AG09309 (cell line): ENCODE measurements at regions not wholly inside any gene's neighbourhood (a gene's known extent, or its start where the extent isn't known, plus 50 kb on each side); places are given as distances from the start of the nearest gene placed in this dataset.

Experiments used
- DNase-seq: peaks from one replicate; pipeline ENCODE4 v3.0.0-alpha.2; 2010; ENCODE audit warnings: low read depth
- H3K4me3 ChIP-seq: 2 replicates; pipeline ENCODE4 v1.5.1; 2011; ENCODE audit warnings: mild to moderate bottlenecking, low read depth, low read length, moderate library complexity; ENCODE audit not compliant: control insufficient read depth
- TF ChIP-seq, protein P1 (sequence below): IDR thresholded peaks from 2 replicates; pipeline ENCODE4 v1.5.1; 2011; ENCODE audit warnings: mild to moderate bottlenecking, low read depth, low read length, inconsistent platforms; ENCODE audit not compliant: insufficient read depth, control insufficient read depth; ENCODE audit errors: missing control alignments

- no peak for DNase-seq
- TF ChIP-seq, protein P1, sequence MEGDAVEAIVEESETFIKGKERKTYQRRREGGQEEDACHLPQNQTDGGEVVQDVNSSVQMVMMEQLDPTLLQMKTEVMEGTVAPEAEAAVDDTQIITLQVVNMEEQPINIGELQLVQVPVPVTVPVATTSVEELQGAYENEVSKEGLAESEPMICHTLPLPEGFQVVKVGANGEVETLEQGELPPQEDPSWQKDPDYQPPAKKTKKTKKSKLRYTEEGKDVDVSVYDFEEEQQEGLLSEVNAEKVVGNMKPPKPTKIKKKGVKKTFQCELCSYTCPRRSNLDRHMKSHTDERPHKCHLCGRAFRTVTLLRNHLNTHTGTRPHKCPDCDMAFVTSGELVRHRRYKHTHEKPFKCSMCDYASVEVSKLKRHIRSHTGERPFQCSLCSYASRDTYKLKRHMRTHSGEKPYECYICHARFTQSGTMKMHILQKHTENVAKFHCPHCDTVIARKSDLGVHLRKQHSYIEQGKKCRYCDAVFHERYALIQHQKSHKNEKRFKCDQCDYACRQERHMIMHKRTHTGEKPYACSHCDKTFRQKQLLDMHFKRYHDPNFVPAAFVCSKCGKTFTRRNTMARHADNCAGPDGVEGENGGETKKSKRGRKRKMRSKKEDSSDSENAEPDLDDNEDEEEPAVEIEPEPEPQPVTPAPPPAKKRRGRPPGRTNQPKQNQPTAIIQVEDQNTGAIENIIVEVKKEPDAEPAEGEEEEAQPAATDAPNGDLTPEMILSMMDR: no peak
- H3K4me3 ChIP-seq: no peak overlapping the region
Measured at GRCh38 chr13:40158218-40158617, 502.8 kb downstream of the COG6 start.

DNA sequence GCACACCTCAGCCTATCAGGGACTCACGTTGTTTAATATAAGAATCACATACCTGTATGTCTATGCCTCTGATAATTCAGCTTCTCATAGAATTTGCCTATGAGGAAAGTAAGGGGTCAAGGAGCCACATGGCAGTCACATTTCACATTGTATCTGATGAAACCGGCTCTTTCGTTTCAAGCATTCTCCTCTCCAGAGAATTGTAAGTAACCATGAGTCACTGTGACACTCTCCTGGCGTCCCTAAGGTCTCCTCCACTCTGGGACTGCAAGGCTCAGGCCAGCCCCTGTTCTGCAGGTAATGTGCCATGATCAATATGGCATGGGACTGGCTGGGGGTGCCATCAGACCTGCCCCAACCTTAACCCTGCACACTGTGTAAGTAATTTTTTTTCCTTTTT is 503.3 kb downstream of the COG6 start:
- no peak for DNase-seq
- TF ChIP-seq, protein P1: no peak
- H3K4me3 ChIP-seq: no peak overlapping the region

GRCh38 chr13:40159736-40160135 is 504.3 kb downstream of the COG6 start:
- DNase-seq: no peak
- TF ChIP-seq, protein P1: no peak
- no peak overlapping the region for H3K4me3 ChIP-seq

DNA sequence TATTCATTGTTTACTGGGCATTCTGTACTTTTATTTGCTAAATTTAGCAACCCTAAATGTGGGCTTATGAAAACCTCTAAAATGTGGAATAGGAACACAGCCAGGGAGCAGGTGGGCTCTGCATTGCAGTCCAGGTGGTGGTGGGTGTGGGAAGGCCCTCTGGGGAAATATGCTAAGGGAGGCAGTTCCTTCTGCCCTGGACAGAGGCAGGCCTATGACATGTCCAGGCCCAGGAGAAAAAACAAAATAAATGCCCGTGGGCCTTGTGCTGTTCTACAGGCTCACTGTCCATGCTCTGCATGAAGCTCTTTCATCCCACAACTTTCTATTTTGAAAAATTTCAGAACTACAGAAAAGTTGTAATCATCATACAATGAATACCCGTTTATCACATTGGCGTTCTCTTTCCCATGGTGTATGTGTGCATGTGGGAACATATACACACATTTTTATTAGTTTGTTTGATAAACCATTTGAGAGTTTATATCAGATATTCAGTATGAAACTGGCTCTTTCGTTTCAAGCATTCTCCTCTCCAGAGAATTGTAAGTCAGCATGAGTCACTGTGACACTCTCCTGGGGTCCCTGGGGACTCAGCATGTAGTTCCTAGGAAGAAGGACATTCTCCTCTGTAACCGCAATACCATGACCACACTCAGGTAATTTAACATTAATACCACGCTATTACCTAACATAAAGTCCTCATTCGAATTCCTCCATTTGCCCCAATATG is 505.3 kb downstream of the COG6 start:
- TF ChIP-seq, protein P1: no peak
- DNase-seq: no peak
- no peak overlapping the region for H3K4me3 ChIP-seq

- DNase-seq: no peak
- no peak overlapping the region for H3K4me3 ChIP-seq
- TF ChIP-seq, protein P1: no peak
Measured at GRCh38 chr13:40161351-40161810, 505.1 kb downstream of the FOXO1 start.

GRCh38 chr13:40161931-40162330 is 504.5 kb downstream of the FOXO1 start:
- DNase-seq: no peak
- TF ChIP-seq, protein P1: no peak

More at GRCh38 chr13:40161931-40162330, 504.5 kb downstream of the FOXO1 start:
- no peak overlapping the region for H3K4me3 ChIP-seq
